ENCODE measurements at regions not wholly inside any gene's neighbourhood (a gene's known extent, or its start where the extent isn't known, plus 50 kb on each side); places are given as distances from the start of the nearest gene placed in this dataset.

- no peak for TF ChIP-seq ZBTB11 (CRISPR knock-in tag; IDR thresholded peaks at IDR 0.05)
Measured at GRCh38 chr9:13705918-13706317, 426.4 kb upstream of the MPDZ start (continued).

- ChIA-PET RAD21 (ENCODE audit: unreplicated experiment) (no interaction called here), SMC1A (ENCODE audit: uncharacterized antibody, unreplicated experiment) (no interaction called here), CTCF (no interaction called here), POLR2A (no interaction called here)
- Histone ChIP-seq H4K20me1 (ENCODE audit: control insufficient read depth, insufficient read depth) (no peaks in the 10 kb centered on the region), H3K27ac (ENCODE audit: control insufficient read depth, insufficient read depth) (no peak overlapping the region), H3K9me3 (replicated peaks; ENCODE audit: control insufficient read depth, insufficient read depth, low read length) (no peaks in the 10 kb centered on the region), H3K9ac (ENCODE audit: control insufficient read depth, insufficient read depth, low read length) (no peak overlapping the region), H2AFZ (ENCODE audit: control insufficient read depth, low read depth, low read length) (no peak overlapping the region), H3K4me1 (ENCODE audit: control insufficient read depth, insufficient read depth, low read length) (no peaks in the 10 kb centered on the region), H3K4me2 (ENCODE audit: control insufficient read depth, insufficient read depth) (no peak overlapping the region), H3K4me3 (no peak overlapping the region), H3K79me2 (ENCODE audit: control insufficient read depth, insufficient read depth, low read length) (no peaks in the 10 kb centered on the region), H3K27me3 (replicated peaks in 1 of 2; ENCODE audit: control insufficient read depth in 2 of 2, insufficient read depth in 2 of 2, low read length in 1 of 2) (no peaks in the 10 kb centered on the region), H3K36me3 (ENCODE audit: control insufficient read depth in 2 of 2, insufficient read depth in 2 of 2, low read length in 1 of 2) (no peaks in the 10 kb centered on the region)
- in situ Hi-C loops (cut with MboI) (no loop called here), intact Hi-C loops (cut with micrococcal nuclease; ENCODE audit: unreplicated experiment) (no loop called here)
- ATAC-seq (no peak), FAIRE-seq (no peak), DNase-seq (ENCODE audit: low read depth, low spot score) (no peak)
- WGBS (ENCODE audit: insufficient coverage, insufficient replicate concordance, low lambda C conversion rate, missing lambda C conversion rate): 32% methylated on average over 3 of the region's 3 CpGs
- BruUV-seq (replicated peaks): no TSS peak
- TF ChIP-seq BCLAF1 (IDR thresholded peaks at IDR 0.05) (no peak), TBL1XR1 (IDR thresholded peaks at IDR 0.05; ENCODE audit: low read depth, low read length) (no peak), JUNB (IDR thresholded peaks at IDR 0.05) (no peak), CBX5 (IDR thresholded peaks at IDR 0.05; ENCODE audit: low read depth) (no peak), JUND (IDR thresholded peaks at IDR 0.05; ENCODE audit: low read depth, low read length) (no peak), MLLT1 (IDR thresholded peaks at IDR 0.05) (no peak), BMI1 (IDR thresholded peaks at IDR 0.05; ENCODE audit: borderline replicate concordance) (no peak), RELA (IDR thresholded peaks at IDR 0.05; ENCODE audit: borderline replicate concordance, partially characterized antibody) (no peak), YBX1 (IDR thresholded peaks at IDR 0.05) (no peak), MXI1 (IDR thresholded peaks at IDR 0.05; ENCODE audit: low read depth, low read length) (no peak), POLR2A (IDR thresholded peaks at IDR 0.05; ENCODE audit: low read depth, low read length) (no peak), IRF5 (IDR thresholded peaks at IDR 0.05; ENCODE audit: borderline replicate concordance) (no peak), MAX (IDR thresholded peaks at IDR 0.05; ENCODE audit: low read depth, low read length) (no peak)
Measured at GRCh38 chr9:13705373-13705772, 425.9 kb upstream of the MPDZ start.
